GM04503 (cell line): ENCODE measurements at regions not wholly inside any gene's neighbourhood (a gene's known extent, or its start where the extent isn't known, plus 50 kb on each side); places are given as distances from the start of the nearest gene placed in this dataset.
"Not testable (repeated sequence)": the region's sequence is repeated elsewhere in the genome, so short reads cannot be mapped to it uniquely, and the experiment has no call there.

Experiments used
- DNase-seq: peaks from one replicate; pipeline ENCODE4 v3.0.0-alpha.2; 2012; ENCODE audit warnings: low read depth

DNA sequence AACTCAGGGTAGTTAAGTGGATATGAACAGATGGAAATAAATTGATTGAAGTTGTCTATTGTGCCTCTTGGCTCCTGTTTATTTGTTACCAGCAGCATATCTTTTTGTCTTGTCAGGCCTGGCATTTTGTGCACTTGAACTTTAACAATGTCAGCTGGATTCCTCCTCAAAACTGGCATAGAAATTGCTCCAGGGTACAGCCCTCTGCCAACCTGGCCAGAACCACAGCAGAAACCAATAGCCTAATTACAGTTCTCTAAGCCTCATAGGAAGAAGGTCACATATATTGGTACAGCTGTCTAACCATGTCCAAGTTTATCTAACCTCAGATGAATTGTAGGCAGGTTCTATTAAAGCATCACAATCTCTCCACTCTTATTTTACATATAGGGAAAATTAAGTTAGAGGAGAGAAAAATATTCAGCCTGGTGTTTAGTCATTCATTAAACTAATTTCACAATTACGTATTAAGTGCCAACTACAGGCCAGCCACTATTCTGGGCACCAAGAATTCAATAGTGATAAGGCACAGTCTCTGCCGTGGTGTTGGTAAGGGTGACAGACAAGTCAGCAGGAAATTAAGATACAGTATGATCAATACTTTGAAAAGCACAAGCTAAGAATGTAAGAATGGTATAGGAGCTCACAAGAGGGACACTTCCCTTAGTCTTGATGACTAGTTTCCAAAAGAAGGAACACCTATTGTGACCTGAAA is 452.9 kb upstream of the NECTIN3 start:
- DNase-seq, result no peak

DNA sequence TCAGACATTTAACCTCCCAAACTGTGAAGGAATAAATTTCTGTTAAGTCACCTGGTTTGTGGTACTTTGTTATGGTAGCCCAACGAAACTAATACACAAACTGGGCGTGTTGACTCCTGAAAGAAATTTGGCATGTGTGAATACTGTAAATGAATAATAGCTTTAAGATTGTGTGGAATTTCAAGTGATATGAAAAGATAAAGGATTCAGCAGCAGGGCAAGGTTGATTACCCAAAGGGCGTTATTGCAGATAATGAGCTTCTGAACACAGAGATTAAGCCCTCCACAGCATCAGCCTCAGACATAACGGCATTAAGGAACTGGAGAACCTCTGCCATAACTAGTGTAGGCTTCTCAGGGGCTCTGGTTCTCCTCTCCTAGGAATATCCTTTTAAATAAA is 451.5 kb upstream of the NECTIN3 start:
- DNase-seq, result no peak

DNA sequence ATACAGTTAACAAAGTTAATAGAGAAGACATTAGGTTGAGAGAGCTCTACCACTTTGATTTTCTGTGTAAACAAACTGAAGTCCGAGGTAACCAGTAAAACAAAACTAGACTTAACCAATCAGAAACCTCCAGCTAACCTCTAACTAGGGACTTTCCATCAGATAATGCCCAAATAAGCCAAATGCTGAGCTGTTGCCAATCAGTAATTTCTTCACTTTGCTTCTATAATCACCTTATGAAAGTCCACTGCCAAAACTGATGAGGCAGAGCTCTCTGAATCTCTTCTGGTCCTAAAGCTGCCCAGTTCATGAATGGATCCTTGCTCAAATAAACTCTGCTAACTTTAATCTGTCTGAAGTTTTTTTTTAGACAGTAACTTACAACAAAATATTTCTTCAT is 448.0 kb upstream of the NECTIN3 start:
- no peak for DNase-seq

DNA sequence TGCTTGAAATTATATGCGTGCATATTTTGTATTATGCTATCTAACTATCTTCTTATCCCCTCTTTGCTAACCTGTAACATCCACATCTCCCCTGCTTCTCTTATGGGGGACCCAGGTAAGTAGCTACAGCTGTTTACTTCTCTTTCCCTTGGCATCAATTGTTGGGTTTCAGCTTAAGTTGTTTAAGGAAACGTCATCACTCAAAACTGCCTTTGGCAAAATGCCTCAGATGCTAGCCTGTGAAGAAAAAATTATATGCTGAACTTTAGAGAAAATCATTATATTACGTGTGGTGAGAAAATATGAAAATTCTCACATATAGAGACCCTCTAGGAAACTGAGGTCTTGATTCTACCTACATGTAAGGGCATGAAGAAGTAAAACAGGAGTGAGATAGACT is 447.0 kb upstream of the NECTIN3 start:
- DNase-seq, result no peak

DNA sequence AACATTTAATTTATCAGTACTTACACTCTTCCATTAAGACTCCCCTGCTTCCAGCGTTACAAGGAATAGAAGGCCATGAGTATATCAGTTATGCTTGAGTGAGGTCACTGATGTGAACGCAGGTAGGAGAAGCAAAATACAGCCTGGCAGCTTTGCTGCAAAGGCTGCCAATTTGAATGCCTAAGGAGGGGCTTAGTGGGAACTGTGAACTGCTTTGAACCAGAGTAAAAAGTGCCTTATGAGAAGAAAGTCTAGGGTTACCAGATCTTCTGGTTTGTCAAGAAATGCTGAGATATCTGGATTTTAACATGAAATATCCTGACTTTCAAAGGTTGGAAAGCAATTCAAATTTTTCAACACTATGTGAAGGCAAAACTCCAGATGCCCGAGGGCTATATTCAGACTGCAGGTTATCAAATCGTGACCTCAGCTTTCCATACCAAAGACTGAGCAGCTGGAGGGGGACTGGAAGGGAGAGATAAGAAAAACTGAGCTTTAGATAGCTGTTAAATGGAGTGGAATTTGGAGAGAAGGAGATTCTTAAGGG is 446.3 kb upstream of the NECTIN3 start:
- no peak for DNase-seq

DNA sequence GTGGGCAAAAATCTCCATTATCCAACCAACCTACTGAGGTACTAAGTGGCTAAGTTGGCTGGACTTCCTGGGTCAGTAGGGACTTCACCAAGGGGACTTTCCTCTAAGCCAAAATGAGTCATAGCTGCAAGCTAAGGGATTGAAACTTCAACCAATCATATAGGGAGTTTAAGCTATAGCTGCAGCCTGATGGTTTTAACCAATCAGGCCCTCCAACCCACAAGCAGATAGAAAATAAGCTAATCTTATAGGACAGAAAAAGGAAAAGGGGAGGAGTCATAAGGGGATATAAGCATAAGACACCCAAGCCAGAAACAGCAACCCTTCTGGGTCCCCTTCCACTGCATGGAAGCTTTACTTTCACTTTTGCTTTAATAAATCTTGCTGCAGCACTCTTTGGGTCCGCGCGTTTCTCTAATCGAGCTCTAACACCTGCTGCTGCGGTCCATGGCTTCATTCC is 444.9 kb upstream of the NECTIN3 start:
- not testable (repeated sequence) for DNase-seq

DNA sequence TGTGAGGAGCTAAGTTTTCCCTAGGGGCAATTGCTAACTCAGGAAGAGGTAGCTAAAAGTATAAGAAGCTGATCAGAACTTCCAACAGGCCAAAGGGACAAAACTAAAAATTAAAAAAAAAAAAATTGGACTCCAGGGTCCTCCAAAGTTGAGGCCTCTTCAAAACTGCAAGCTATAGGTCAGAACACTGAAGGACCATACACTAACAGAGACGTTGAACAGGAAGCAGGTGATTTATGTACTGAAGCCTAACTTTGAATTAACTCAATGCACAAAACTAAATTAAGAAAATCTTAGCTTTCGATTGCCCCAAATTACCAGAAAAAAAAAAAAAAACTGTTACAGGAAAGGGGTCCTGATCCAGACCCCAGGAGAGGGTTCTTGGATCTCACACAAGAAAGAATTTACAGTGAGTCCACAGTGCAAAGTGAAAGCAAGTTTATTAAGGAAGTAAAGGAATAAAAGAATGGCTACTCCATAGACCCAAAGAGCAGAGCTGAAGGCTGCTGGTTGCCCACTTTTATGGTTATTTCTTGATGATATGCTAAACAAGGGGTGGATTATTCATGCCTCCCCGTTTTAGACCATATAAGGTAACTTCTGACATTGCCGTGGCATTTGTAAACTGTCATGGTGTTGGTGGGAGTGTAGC is 442.8 kb upstream of the NECTIN3 start:
- no peak for DNase-seq

DNA sequence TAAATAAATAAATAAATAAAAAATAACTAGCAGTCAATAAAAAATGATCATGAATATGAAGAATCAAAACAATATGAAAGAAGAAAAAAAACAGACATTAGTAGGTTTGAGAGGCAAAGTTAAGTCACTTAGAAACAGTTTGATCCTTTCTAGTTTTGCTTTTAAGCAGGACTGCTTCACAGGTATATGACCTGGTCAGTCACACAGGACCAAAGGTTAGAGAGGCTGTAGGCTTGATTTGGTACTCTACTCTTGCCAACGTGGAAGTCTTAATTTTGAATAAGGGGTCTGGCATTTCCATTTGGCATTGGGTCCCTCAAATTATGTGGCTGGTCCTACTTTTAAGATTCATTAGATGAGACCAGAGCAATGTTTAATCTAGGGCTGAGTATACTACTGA is 441.7 kb upstream of the NECTIN3 start:
- no peak for DNase-seq

DNA sequence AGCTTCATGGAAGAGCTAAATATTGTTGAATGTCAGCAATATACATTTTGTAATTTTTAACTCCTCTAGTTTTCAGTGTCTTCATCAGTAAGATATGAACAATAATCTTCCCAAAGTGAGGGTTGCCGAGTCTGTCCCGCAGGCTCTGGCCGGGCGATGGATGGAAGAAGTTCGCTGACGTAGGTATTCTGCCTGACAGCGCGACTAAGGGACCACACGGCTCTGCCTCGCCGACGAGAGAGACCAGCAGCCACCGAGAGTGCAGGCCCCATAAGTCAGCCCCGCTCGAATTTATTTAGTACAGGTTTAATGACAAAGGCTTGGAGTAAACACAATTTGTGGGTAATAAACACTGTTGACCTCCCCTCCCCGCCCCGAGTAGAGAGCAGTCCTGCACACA is 427.4 kb upstream of the NECTIN3 start:
- DNase-seq, result no peak

DNA sequence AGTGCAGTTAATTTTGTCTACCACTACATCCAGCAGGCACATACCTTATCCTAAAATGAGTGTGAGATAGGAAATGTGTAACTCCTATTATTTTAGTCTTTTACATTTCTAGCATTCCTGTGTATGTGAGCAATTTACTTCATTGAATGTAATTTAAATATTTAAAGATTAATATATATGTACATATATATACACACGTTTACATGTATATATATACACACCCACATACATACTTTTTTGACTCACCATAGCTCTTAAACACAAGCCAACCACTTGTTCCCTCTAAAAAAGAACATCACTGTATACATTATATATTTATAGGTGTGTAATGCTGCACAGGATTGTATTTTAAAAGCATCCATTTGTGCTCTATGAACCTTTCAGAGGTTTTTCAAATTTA is 425.6 kb upstream of the NECTIN3 start:
- no peak for DNase-seq

DNA sequence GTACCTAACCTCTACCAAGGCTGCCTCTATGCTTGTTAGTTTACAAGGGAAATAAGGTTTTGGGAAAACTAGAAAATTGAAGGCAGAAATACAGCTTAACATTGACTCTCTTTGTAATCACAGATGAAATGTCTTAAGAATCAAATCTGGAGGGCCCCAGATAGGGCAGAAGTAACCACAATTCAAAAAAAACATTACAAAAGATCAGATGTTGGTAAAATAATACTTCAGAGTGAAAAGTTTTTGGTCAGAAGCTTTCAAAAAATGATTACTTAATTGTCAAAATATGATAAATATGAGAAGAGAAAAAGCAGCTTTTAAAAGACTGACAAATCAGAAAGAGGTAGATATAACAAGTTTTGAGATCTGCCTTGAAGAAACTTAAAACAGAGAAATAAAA is 425.1 kb upstream of the NECTIN3 start:
- no peak for DNase-seq

DNA sequence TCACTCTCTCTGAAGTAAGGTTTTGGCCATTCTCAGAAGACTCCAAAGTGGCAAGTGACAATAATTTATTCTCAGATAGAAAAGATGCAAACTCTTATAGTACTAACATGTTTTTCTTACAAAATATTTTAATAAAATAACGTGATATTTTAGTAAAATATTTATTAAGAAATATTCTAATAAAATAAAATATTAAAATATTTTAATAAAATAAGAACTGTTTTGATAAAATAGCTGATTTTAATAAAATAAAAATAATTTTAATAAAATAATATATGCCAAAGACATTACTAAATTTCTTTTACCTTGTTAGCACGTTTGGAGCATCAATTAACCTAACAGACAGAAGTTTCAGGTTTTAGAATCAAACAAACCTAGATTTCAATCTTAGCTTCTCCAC is 424.0 kb upstream of the NECTIN3 start:
- no peak for DNase-seq

DNA sequence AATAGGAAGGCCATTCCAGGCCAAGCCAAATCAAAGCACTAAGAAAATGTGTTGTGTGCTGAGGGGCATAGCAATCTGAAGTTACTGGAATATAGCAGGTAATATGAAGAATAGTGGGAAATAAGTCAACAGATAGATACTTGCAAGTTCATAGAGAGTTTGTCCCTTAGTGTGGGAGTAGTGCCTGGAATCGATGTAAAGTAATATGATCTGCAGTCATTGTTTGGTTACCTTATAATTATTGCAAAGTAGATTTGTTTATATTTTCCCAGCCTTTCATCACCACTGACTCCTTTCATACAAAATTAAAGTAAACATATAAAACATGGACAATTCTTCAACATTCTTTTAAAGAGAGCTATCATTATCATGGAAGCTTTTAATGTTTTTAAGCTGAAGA is 420.9 kb upstream of the NECTIN3 start:
- DNase-seq, result no peak

DNA sequence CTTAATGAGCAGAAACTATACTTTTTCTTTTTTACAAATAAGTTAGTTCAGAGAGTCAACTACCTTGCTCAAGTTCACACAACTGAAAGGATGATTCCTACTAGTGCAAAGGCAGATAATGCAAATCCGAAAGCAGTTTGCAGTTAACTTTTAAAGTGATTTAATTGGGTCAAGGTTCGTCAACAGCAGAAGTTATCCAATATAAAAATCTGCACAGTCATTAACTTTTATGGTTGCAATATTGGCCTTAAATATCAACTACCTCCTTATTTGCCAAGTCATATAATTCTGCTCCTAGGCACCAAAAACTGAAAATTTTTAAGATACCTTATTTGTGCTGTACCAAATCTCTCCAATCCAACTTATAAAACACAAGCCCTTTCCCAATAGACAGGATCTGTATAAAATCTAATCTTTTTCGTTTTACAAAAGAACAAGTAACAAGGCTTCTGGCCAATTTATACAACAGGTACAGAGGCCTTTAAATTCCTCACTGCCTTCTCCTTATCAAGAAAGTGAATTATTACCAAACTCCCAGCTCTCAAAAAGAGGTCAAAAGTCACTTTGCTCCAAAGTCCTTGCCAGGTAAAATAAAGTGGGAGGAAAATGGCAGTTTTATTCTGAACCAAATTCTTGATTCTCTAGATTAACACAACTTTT is 416.6 kb upstream of the NECTIN3 start:
- DNase-seq, result no peak

DNA sequence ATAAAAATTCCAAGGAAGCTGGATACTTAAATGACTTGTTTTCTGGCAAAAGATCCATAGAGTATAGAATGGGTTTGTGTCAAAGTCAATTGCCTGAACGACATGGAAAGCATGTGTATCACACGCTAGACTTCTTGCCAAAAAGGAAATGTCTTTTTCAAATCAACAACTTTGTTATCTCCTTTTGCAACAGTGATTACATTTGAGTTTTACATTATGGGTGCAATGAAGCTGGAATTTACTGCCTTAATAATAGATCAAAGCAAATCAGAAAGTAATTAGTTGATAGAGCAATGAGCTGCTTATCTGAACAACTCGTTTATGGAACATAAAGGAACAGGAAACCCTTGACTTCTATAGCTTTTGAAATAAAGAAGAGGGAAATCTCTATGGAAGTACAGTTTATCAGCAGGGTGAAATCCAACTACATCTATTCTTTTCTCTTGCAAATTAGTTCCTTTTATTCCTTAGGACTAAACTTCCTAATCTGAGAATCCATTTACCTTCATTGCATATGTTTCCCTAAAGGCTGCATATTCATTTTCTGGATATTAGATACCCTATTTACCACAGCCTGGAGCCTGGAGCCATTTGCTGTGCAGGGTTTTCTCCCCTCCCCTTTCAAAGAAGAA is 415.1 kb upstream of the NECTIN3 start:
- DNase-seq, result no peak

DNA sequence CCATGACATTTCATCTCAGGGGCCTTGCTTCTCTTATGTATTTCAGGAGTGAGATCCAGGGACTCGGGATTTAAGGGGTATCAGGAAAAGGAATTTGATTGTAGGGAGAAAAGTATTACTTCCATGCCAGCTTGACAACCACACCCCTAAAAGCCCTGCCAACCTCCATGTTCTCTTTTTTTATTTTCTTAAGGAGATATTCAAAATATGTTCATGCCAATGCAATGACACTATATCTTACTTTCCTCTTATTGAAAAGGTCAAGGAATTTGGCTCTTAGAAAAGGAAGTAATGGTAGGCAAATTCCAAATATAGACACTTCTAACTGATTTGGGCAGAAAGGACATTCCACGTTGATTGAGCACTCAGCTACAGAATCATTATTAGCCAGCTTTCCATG is 407.5 kb upstream of the NECTIN3 start:
- no peak for DNase-seq

DNA sequence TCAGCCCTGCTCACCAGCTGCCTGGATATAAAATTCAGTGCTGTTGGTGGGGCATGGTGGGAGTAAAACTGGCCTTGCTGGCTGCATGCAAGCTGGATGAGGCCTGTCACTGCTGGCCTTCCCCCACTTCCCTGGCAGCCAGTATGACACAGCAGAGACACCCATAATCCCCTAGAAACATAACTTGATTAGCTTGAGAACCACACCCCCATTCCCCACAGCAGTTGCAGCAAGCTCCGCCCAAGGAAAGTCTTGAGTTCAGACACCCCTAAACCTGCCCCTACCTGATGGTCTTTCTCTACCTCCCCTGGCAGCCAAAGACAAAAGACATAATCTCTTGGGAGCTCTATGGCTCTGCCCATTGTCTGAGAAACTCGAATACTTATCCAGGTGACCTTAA is 405.1 kb upstream of the NECTIN3 start:
- no peak for DNase-seq

DNA sequence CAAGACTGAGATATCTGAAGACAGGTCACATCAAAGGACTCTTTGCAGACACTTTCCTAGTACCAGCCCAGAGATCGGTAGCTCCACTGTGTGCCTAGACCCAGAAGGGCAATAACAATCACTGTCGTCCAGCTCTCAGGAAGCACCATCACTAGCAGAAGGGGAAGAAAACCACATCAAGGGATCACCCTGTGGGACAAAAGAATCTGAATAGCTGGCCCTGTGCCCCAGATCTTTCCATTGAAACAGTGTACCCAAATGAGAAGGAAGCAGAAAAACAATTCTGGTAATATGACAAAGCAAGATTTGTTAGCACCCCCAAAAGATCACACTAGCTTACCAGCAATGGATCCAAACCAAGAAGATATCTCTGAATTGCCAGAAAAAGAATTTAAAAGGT is 404.4 kb upstream of the NECTIN3 start:
- DNase-seq, result no peak

DNA sequence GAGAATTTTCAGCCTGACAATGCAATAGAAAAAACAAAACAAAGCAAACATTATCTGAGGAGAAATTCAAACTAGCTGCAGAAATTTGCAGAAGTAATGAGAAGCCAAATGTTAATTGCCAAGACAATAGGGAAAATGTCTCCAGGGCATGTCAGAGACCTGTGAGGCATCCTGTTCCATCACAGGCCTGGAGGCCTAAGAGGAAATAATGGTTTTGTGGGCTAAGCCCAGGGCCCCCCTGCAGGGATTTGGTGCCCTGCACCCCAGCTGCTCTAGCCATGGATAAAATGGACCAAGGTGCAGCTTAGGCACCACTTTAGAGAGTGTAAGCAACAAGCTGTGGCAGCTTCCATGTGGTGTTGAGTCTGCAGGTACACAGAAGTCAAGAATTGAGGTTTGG is 401.2 kb upstream of the NECTIN3 start:
- DNase-seq, result no peak

DNA sequence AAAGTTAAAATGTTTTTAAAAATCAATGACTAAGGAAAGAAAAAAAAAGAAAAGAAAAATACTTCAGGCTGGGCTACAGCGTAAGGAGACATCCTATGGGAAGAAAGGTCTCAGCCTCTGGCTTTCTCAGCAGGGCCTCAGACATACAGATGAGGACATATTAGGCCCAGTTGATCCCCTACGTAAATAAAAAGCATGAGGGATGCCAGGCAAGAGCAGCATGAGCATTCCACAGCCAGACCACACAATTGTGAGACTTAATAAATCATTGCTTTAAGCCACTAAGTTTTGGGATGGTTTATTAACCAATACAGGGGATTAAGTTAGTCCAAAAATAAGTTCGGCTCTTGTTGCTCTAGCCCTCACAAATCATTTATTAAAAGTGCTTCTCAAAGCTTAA is 394.1 kb upstream of the NECTIN3 start:
- no peak for DNase-seq

DNA sequence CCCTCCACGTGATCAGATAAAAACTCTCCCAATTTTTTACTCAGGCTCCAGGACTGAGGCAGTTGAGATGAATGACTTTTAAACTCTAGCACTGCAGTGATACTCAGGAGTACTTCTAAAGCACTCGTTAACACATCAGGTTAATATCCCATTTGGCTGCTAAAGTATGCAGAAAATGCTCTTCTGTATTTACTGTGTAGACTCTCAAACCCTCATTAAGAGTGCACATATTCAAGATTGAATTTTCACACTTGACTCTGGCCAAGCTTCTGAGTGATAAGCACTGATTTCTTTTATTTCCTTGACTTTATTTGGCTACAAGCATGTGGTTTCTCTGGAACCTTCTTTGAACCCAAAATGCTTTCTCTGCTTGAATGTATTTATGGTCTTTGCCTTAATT is 392.3 kb upstream of the NECTIN3 start:
- no peak for DNase-seq

DNA sequence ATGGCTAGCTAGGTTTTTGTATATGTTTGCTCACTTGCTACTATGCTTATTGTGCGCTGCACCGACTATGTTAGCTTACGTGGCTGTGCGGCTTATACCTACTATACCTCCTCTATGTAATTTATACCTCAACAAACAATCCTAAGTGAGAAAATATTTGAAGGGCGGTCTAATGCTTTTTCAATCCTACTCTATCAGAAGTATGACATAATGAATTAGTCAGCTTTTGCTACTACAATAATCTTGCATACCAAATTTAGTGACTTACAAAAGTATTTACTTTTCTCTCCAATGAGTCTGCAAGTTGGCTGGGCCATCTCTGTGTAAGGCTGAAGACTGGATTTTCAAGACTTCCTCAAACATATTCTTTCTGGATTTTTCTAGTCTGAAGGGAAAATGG is 391.2 kb upstream of the NECTIN3 start:
- no peak for DNase-seq

DNA sequence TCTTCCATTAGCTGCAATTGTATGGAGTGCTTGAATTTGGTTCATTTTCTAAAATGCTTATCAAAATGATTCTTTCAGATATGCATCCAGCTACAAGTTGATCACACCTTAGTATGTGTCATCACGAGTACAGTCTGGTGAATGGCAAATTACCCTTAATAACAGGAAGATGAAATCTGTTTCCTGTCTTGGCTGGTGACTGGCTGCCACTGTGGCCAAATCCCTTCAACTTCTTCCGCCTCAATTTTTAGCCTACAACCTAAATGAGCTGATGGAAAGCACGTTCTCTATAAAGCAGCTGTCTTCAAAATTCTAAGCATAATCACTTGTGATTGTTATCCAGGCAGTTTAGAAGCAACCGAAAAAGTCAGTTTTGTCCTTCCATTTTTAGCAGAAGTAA is 387.1 kb upstream of the NECTIN3 start:
- DNase-seq, result no peak
